HUES64 (cell line): ENCODE measurements at regions not wholly inside any gene's neighbourhood (a gene's known extent, or its start where the extent isn't known, plus 50 kb on each side); places are given as distances from the start of the nearest gene placed in this dataset.

ENCODE experiments used
- H3K27ac ChIP-seq: 2 replicates; pipeline ENCODE4 v1.7.0; 2013; ENCODE audit warnings: low read depth, low read length, inconsistent platforms
- H3K27me3 ChIP-seq: 2 replicates; pipeline ENCODE4 v1.6.1; 2013; ENCODE audit warnings: mild to moderate bottlenecking, low read length; ENCODE audit not compliant: insufficient read depth
- H3K36me3 ChIP-seq: 2 replicates; pipeline ENCODE4 v1.6.1; 2013; ENCODE audit warnings: mild to moderate bottlenecking, low read length; ENCODE audit not compliant: insufficient read depth
- H3K4me1 ChIP-seq: 2 replicates; pipeline ENCODE4 v1.6.1; 2013; ENCODE audit warnings: mild to moderate bottlenecking, low read length, moderate library complexity; ENCODE audit not compliant: insufficient read depth
- H3K4me3 ChIP-seq: 2 replicates; pipeline ENCODE4 v1.5.1; 2013; ENCODE audit warnings: mild to moderate bottlenecking, low read length, moderate library complexity
- H3K9ac ChIP-seq: 2 replicates; pipeline ENCODE4 v1.6.1; 2013; ENCODE audit warnings: mild to moderate bottlenecking, low read depth, low read length
- H3K9me3 ChIP-seq: 2 replicates; pipeline ENCODE4 v1.6.1; 2013; ENCODE audit warnings: low read depth, low read length; ENCODE audit not compliant: insufficient read depth
- WGBS: fragments of 150-250, 120-280 bp; methylation state at CpG from one replicate; pipeline ENCODE4 v1.1.7; 2013; ENCODE audit warnings: missing lambda C conversion rate; 5-methylcytosine and 5-hydroxymethylcytosine counted together

- H3K4me1 ChIP-seq = peaks cover 13% of the 10 kb centered on the region
- no peaks in the 10 kb centered on the region for H3K27me3 ChIP-seq
- WGBS = 73% methylated on average over 2 of the region's 3 CpGs
- no peak overlapping the region for H3K4me3 ChIP-seq
- H3K27ac ChIP-seq = no peak overlapping the region
- H3K9ac ChIP-seq = no peak overlapping the region
- no peaks in the 10 kb centered on the region for H3K36me3 ChIP-seq
- no peaks in the 10 kb centered on the region for H3K9me3 ChIP-seq
Observed at GRCh38 chr4:153062652-153063168, 126.6 kb downstream of the FHDC1 start.

GRCh38 chr4:153063490-153063889, 127.4 kb downstream of the FHDC1 start:
- H3K9me3 ChIP-seq = no peaks in the 10 kb centered on the region
- H3K9ac ChIP-seq = no peak overlapping the region
- no peak overlapping the region for H3K27ac ChIP-seq
- H3K27me3 ChIP-seq = no peaks in the 10 kb centered on the region
- peaks cover 17% of the 10 kb centered on the region for H3K4me1 ChIP-seq
- no peaks in the 10 kb centered on the region for H3K36me3 ChIP-seq
- no peak overlapping the region for H3K4me3 ChIP-seq
- 89% methylated on average over 4 of the region's 4 CpGs for WGBS

- Histone ChIP-seq H3K4me3 (no peak overlapping the region), H3K36me3 (no peaks in the 10 kb centered on the region), H3K27ac (0 out of 2 replicates have a peak overlapping the region, but pooled peaks have one; percentile 25), H3K27me3 (no peaks in the 10 kb centered on the region), H3K4me1 (peaks cover 17% of the 10 kb centered on the region), H3K9me3 (no peaks in the 10 kb centered on the region), H3K9ac (no peak overlapping the region)
- WGBS = 77% methylated on average over 13 of the region's 13 CpGs
Observed at GRCh38 chr4:153064571-153064970, 128.4 kb downstream of the FHDC1 start.

- Histone ChIP-seq H3K27ac (no peak overlapping the region), H3K4me3 (no peak overlapping the region), H3K9me3 (no peaks in the 10 kb centered on the region), H3K4me1 (peaks cover 17% of the 10 kb centered on the region), H3K36me3 (no peaks in the 10 kb centered on the region), H3K9ac (no peak overlapping the region), H3K27me3 (no peaks in the 10 kb centered on the region)
- 96% methylated on average over 8 of the region's 9 CpGs for WGBS
Observed at GRCh38 chr4:153065276-153065675, 129.2 kb downstream of the FHDC1 start.

- H3K27ac ChIP-seq = no peak overlapping the region
- H3K4me1 ChIP-seq = peaks cover 24% of the 10 kb centered on the region
- no peaks in the 10 kb centered on the region for H3K36me3 ChIP-seq
- no peak overlapping the region for H3K9ac ChIP-seq
- H3K27me3 ChIP-seq = no peaks in the 10 kb centered on the region
- 47% methylated on average over 1 of the region's 1 CpG for WGBS
- H3K9me3 ChIP-seq = 0 out of 2 replicates have a peak, but pooled peaks cover 3% of the 10 kb centered on the region
- H3K4me3 ChIP-seq = no peak overlapping the region
Observed at GRCh38 chr4:153067376-153067775, 131.3 kb downstream of the FHDC1 start.

GRCh38 chr4:153068751-153069150, 132.6 kb downstream of the FHDC1 start:
- H3K4me1 ChIP-seq = peaks cover 29% of the 10 kb centered on the region
- 96% methylated on average over 7 of the region's 7 CpGs for WGBS
- no peak overlapping the region for H3K9ac ChIP-seq
- H3K27me3 ChIP-seq = no peaks in the 10 kb centered on the region
- H3K27ac ChIP-seq = no peak overlapping the region
- 0 out of 2 replicates have a peak, but pooled peaks cover 3% of the 10 kb centered on the region for H3K9me3 ChIP-seq
- H3K36me3 ChIP-seq = no peaks in the 10 kb centered on the region
- no peak overlapping the region for H3K4me3 ChIP-seq

GRCh38 chr4:153071958-153072598, 132.2 kb upstream of the TRIM2 start:
- H3K4me3 ChIP-seq = no peak overlapping the region

GRCh38 chr4:153072661-153073060, 131.6 kb upstream of the TRIM2 start:
- Histone ChIP-seq H3K9me3 (0 out of 2 replicates have a peak, but pooled peaks cover 3% of the 10 kb centered on the region), H3K36me3 (no peaks in the 10 kb centered on the region), H3K4me1 (peaks cover 16% of the 10 kb centered on the region), H3K9ac (no peak overlapping the region), H3K27me3 (no peaks in the 10 kb centered on the region), H3K27ac (no peak overlapping the region), H3K4me3 (no peak overlapping the region)

More at GRCh38 chr4:153071958-153072598, 132.2 kb upstream of the TRIM2 start:
- Histone ChIP-seq H3K36me3 (no peaks in the 10 kb centered on the region), H3K27me3 (no peaks in the 10 kb centered on the region), H3K4me1 (peaks cover 22% of the 10 kb centered on the region), H3K9ac (no peak overlapping the region), H3K27ac (no peak overlapping the region), H3K9me3 (0 out of 2 replicates have a peak, but pooled peaks cover 3% of the 10 kb centered on the region)

- H3K9ac ChIP-seq = no peak overlapping the region
- 100% methylated on average over 1 of the region's 1 CpG for WGBS
Observed at GRCh38 chr4:153074486-153074885, 129.8 kb upstream of the TRIM2 start.

GRCh38 chr4:153074936-153075630, 129.2 kb upstream of the TRIM2 start:
- no peak overlapping the region for H3K27ac ChIP-seq
- no peaks in the 10 kb centered on the region for H3K36me3 ChIP-seq
- WGBS = 90% methylated on average over 2 of the region's 2 CpGs
- peaks cover 12% of the 10 kb centered on the region for H3K4me1 ChIP-seq
- H3K9me3 ChIP-seq = 0 out of 2 replicates have a peak, but pooled peaks cover 3% of the 10 kb centered on the region
- H3K9ac ChIP-seq = no peak overlapping the region
- no peaks in the 10 kb centered on the region for H3K27me3 ChIP-seq
- H3K4me3 ChIP-seq = no peak overlapping the region

More at GRCh38 chr4:153074486-153074885, 129.8 kb upstream of the TRIM2 start:
- no peaks in the 10 kb centered on the region for H3K36me3 ChIP-seq
- H3K27ac ChIP-seq = no peak overlapping the region
- H3K4me3 ChIP-seq = no peak overlapping the region
- H3K4me1 ChIP-seq = peaks cover 12% of the 10 kb centered on the region
- 0 out of 2 replicates have a peak, but pooled peaks cover 3% of the 10 kb centered on the region for H3K9me3 ChIP-seq
- no peaks in the 10 kb centered on the region for H3K27me3 ChIP-seq

GRCh38 chr4:153075836-153076518, 128.3 kb upstream of the TRIM2 start:
- Histone ChIP-seq H3K9me3 (0 out of 2 replicates have a peak, but pooled peaks cover 3% of the 10 kb centered on the region), H3K36me3 (no peaks in the 10 kb centered on the region), H3K4me3 (no peak overlapping the region), H3K27ac (no peak overlapping the region), H3K27me3 (no peaks in the 10 kb centered on the region), H3K9ac (no peak overlapping the region), H3K4me1 (peaks cover 12% of the 10 kb centered on the region)
- 90% methylated on average over 4 of the region's 4 CpGs for WGBS
